Activated CD4-positive, alpha-beta T cell treated with anti-CD3 and anti-CD28 coated beads for 24 hours (primary cell): ENCODE measurements at regions not wholly inside any gene's neighbourhood (a gene's known extent, or its start where the extent isn't known, plus 50 kb on each side); places are given as distances from the start of the nearest gene placed in this dataset.

Source experiments
- DNase-seq, 2 donors: peaks; one replicate each; pipeline ENCODE4 v3.0.0-alpha.2; 2020; ENCODE audit warnings: low read depth in 2 of 2

DNA sequence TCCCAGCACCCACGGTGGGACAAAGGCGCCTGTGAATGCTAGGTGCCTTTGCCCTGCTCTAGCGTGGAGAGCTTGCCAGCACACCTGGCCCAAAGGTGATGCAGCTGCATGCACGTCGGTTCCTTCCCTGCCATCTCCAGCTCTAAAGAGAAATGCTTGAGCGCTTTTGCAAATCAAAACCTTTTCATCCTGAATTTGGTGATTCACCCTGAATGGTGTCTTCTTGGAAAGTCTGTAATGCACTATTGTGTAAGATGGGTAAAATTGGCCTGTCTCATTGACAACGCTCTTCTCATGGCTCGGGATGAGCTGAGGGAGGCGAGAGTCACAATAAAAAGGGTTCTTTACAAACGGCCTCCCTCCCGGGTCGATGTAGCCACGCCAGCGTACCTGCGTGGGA lies 103.1 kb upstream of the ID4 start:
- no peak for DNase-seq

- DNase-seq: no peak
These were observed 102.7 kb upstream of the ID4 start for GRCh38 chr6:19734519-19734918.

- no peak for DNase-seq
These were observed 101.1 kb upstream of the ID4 start for GRCh38 chr6:19736066-19736465.

- no peak for DNase-seq
These were observed 99.2 kb upstream of the ID4 start for GRCh38 chr6:19738010-19738409.

- no peak for DNase-seq
These were observed 87.4 kb upstream of the ID4 start for GRCh38 chr6:19749722-19750121.

- DNase-seq: no peak
These were observed 84.4 kb upstream of the ID4 start for GRCh38 chr6:19752746-19753145.

- no peak for DNase-seq
These were observed 83.3 kb upstream of the ID4 start for GRCh38 chr6:19753826-19754225.

GRCh38 chr6:19754686-19755085 lies 82.5 kb upstream of the ID4 start:
- no peak for DNase-seq

DNA sequence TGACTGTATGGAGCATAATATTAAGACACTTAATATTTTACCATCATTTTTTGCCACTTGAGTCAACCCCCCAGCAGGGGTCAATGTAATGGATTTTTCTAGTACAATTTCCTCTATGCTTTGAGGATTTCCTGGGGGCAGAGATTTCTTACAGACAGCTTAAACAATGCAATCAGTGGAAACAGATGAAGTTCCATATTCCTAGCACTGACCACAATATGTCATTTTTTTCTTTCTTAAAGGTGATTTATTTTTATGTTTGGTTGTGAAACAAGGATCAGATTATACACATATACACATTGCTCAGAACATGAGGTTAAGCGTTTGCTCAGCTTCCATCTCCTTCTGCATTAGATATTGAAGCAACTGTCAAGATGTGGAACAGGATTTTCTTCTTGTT lies 82.0 kb upstream of the ID4 start:
- DNase-seq: no peak

- DNase-seq: no peak
These were observed 80.1 kb upstream of the ID4 start for GRCh38 chr6:19757036-19757435.

- DNase-seq: no peak
These were observed 77.9 kb upstream of the ID4 start for GRCh38 chr6:19759117-19759880.

GRCh38 chr6:19761121-19761520 lies 76.0 kb upstream of the ID4 start:
- no peak for DNase-seq

GRCh38 chr6:19771753-19772336 lies 65.3 kb upstream of the ID4 start:
- DNase-seq: no peak

DNA sequence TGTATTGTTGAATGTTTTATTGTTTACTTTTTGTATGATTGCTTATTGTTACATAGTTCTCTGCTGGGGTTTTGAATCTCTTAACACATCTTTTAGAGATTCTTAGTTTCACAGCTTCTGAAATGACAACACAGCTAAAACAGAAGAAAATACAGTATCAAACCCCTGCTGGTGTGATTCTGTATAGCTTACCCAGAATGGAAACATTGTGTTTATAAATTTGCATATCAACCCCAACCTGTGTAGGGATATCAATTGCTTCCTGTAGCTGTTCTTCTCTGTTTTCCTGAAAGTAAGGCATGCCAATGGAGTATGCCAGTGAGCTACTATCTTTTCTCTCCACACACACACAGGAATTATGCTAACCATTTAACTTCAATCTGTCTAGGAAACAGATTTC lies 64.3 kb upstream of the ID4 start:
- DNase-seq: no peak

- no peak for DNase-seq
These were observed 55.9 kb upstream of the ID4 start for GRCh38 chr6:19781269-19781668.

DNA sequence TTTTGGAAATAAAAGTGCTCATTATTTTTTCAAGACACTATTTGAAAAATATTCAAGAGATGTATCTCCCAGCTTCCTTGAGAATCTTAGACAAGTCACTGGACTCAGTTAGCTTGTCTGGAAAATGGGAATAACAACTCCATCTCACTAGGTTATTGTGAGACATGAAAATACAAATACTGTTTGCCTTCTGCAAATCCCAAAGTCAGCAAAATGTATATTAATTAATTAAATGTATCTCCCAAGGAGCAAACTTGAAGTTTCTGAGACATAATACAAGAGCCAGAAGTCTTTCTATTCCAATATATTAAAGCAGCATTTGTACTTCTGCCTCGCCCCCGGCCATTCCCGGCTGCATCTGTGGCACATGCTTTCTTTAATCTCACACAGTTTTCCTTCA lies 54.6 kb upstream of the ID4 start:
- DNase-seq: no peak
